Astrocyte (in vitro differentiated cells and primary cell): ENCODE measurements at regions not wholly inside any gene's neighbourhood (a gene's known extent, or its start where the extent isn't known, plus 50 kb on each side); places are given as distances from the start of the nearest gene placed in this dataset.

ENCODE experiments used
- EZH2 ChIP-seq: IDR thresholded peaks from 2 replicates; pipeline ENCODE4 v1.6.1; 2012; ENCODE audit warnings: mild to moderate bottlenecking, low read length, inconsistent platforms; ENCODE audit not compliant: insufficient read depth
- TF ChIP-seq, protein P1 (sequence below): IDR thresholded peaks from 2 replicates; pipeline ENCODE4 v1.5.1; 2011; ENCODE audit warnings: low read depth, mild to moderate bottlenecking, inconsistent platforms, low read length, moderate library complexity; ENCODE audit not compliant: insufficient read depth

GRCh38 chr2:22628221-22628620 lies 756.8 kb upstream of the KLHL29 start:
- TF ChIP-seq, protein P1, sequence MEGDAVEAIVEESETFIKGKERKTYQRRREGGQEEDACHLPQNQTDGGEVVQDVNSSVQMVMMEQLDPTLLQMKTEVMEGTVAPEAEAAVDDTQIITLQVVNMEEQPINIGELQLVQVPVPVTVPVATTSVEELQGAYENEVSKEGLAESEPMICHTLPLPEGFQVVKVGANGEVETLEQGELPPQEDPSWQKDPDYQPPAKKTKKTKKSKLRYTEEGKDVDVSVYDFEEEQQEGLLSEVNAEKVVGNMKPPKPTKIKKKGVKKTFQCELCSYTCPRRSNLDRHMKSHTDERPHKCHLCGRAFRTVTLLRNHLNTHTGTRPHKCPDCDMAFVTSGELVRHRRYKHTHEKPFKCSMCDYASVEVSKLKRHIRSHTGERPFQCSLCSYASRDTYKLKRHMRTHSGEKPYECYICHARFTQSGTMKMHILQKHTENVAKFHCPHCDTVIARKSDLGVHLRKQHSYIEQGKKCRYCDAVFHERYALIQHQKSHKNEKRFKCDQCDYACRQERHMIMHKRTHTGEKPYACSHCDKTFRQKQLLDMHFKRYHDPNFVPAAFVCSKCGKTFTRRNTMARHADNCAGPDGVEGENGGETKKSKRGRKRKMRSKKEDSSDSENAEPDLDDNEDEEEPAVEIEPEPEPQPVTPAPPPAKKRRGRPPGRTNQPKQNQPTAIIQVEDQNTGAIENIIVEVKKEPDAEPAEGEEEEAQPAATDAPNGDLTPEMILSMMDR: no peak
- TF ChIP-seq EZH2: no peak
